AG04450 (cell line): ENCODE measurements at regions not wholly inside any gene's neighbourhood (a gene's known extent, or its start where the extent isn't known, plus 50 kb on each side); places are given as distances from the start of the nearest gene placed in this dataset.

Experiments used
- CTCF ChIA-PET: fragments of 300-600, 350-600 bp; formaldehyde crosslinking; extraction: SDS; loops from one replicate; lab custom pipeline; 2022; ENCODE audit warnings: antibody characterized with exemption, inconsistent platforms; lab: Charles Lee
- POLR2A ChIA-PET: fragments of 350-600 bp; formaldehyde crosslinking; extraction: SDS; loops from one replicate; lab custom pipeline; 2021; ENCODE audit warnings: antibody characterized with exemption, inconsistent platforms; lab: Yijun Ruan, JAX
- DNase-seq: peaks from one replicate; pipeline ENCODE4 v3.0.0-alpha.2; 2011; ENCODE audit warnings: low read depth, low spot score
- H3K27ac ChIP-seq: one replicate; pipeline ENCODE4 v1.5.1; 2012; ENCODE audit warnings: low read depth, low read length, control low read depth
- H3K27me3 ChIP-seq: one replicate; pipeline ENCODE4 v1.6.0; 2012; ENCODE audit warnings: low read length; ENCODE audit not compliant: control insufficient read depth, insufficient read depth
- H3K4me3 ChIP-seq: 2 replicates; pipeline ENCODE4 v1.5.1; 2011; ENCODE audit warnings: mild to moderate bottlenecking, low read depth, low read length, control low read depth
- H3K9me3 ChIP-seq: 2 replicates; pipeline ENCODE4 v1.5.1; 2012; ENCODE audit warnings: low read length; ENCODE audit not compliant: control insufficient read depth, insufficient read depth
- CTCF ChIP-seq: IDR thresholded peaks from 2 replicates; pipeline ENCODE4 v1.5.1; 2011; ENCODE audit warnings: low read depth, low read length, control low read depth, inconsistent platforms

- CTCF ChIA-PET, result interaction anchor here (0.5 to 2.8 kb wide), 4 partner anchors 9 to 299 kb away, joined by 3 to 10 read pairs (median 6); no protein-coding TSS in a partner anchor
- Histone ChIP-seq H3K9me3 (no peaks in the 10 kb centered on the region), H3K27me3 (peaks cover 5% of the 10 kb centered on the region), H3K27ac (no peak overlapping the region), H3K4me3 (no peak overlapping the region)
- POLR2A ChIA-PET, result no interaction called here
- TF ChIP-seq CTCF, result no peak
- DNase-seq, result no peak
These were observed 51.5 kb downstream of the SST start for GRCh38 chr3:187618722-187619121.

- ChIA-PET POLR2A (no interaction called here), CTCF (interaction anchor here (1.3 to 4.8 kb wide), 4 partner anchors 25 to 394 kb away, joined by 4 to 119 read pairs (median 42); no protein-coding TSS in a partner anchor)
- Histone ChIP-seq H3K4me3 (no peak overlapping the region), H3K9me3 (no peaks in the 10 kb centered on the region), H3K27ac (no peak overlapping the region), H3K27me3 (peaks cover 11% of the 10 kb centered on the region)
- no peak for DNase-seq
- TF ChIP-seq CTCF, result no peak
These were observed 53.0 kb downstream of the SST start for GRCh38 chr3:187617213-187617612.

- no peaks in the 10 kb centered on the region for H3K9me3 ChIP-seq
- DNase-seq, result peak; percentile 20
- no peak overlapping the region for H3K27ac ChIP-seq
- CTCF ChIA-PET, result interaction anchor here (0.6 to 4.8 kb wide), 43 partner anchors 9 to 617 kb away, joined by 3 to 119 read pairs (median 4); partner anchors contain the start of gene RPL39L
- no peak overlapping the region for H3K4me3 ChIP-seq
- POLR2A ChIA-PET, result no interaction called here
- H3K27me3 ChIP-seq, result peaks cover 13% of the 10 kb centered on the region
- TF ChIP-seq CTCF, result peak; percentile 73
These were observed 53.8 kb downstream of the SST start for GRCh38 chr3:187616307-187616972.

GRCh38 chr3:187615630-187616029 is 54.6 kb downstream of the SST start:
- Histone ChIP-seq H3K27me3 (peaks cover 13% of the 10 kb centered on the region), H3K9me3 (no peaks in the 10 kb centered on the region), H3K27ac (no peak overlapping the region), H3K4me3 (no peak overlapping the region)
- ChIA-PET CTCF (interaction anchor here (0.6 to 4.8 kb wide), 41 partner anchors 8 to 616 kb away, joined by 3 to 119 read pairs (median 4); partner anchors contain the start of gene RPL39L), POLR2A (no interaction called here)
- TF ChIP-seq CTCF, result no peak
- DNase-seq, result no peak

GRCh38 chr3:187612656-187613055 is 57.5 kb downstream of the SST start:
- Histone ChIP-seq H3K4me3 (no peak overlapping the region), H3K9me3 (no peaks in the 10 kb centered on the region), H3K27me3 (peaks cover 15% of the 10 kb centered on the region), H3K27ac (no peak overlapping the region)
- POLR2A ChIA-PET, result no interaction called here
- TF ChIP-seq CTCF, result no peak
- no peak for DNase-seq
- CTCF ChIA-PET, result interaction anchor here (1.0 to 4.8 kb wide), 2 partner anchors 66 to 294 kb away, joined by 4 to 79 read pairs; no protein-coding TSS in a partner anchor
